ENCODE measurements at regions not wholly inside any gene's neighbourhood (a gene's known extent, or its start where the extent isn't known, plus 50 kb on each side); places are given as distances from the start of the nearest gene placed in this dataset.

GRCh38 chr2:125553768-125554167, 1102.2 kb upstream of the GYPC start:
- H3K36me3 ChIP-seq (replicated peaks in 1 of 2; ENCODE audit: control insufficient read depth in 1 of 2, insufficient read depth in 2 of 2, low read length in 2 of 2) = no peaks in the 10 kb centered on the region
- no peaks in the 10 kb centered on the region for H3K27me3 ChIP-seq (ENCODE audit: control insufficient read depth in 1 of 2, insufficient read depth in 2 of 2, low read length in 2 of 2)
- H3K79me2 ChIP-seq (ENCODE audit: insufficient read depth, low read length) = no peaks in the 10 kb centered on the region
- intact Hi-C loops (cut with micrococcal nuclease; ENCODE audit: unreplicated experiment) = no loop called here
- H3K4me2 ChIP-seq (ENCODE audit: low read depth, low read length) = no peak overlapping the region
- ChIA-PET CTCF (ENCODE audit: low intra/inter-chr PET ratio, low total read pairs) (no interaction called here), POLR2A (no interaction called here)
- no peak for ATAC-seq
- DNase-seq (ENCODE audit: low spot score) = no peak
- H4K20me1 ChIP-seq (ENCODE audit: insufficient read depth, low read length) = no peaks in the 10 kb centered on the region
- in situ Hi-C loops (cut with HindIII; ENCODE audit: extremely low pct_ligation_motif_present, low pct_unique_long_range_greater_than_20kb) = no loop called here
- H3K9ac ChIP-seq (ENCODE audit: insufficient read depth, low read depth, low read length) = no peak overlapping the region
- WGBS (ENCODE audit: low lambda C conversion rate) = 60% methylated on average over 1 of the region's 1 CpG
- H3K4me1 ChIP-seq (ENCODE audit: insufficient read depth, low read length) = no peaks in the 10 kb centered on the region
- H3K27ac ChIP-seq (ENCODE audit: extremely low read length, insufficient read depth, low read length) = no peak overlapping the region
- peaks cover 92% of the 10 kb centered on the region for H3K9me3 ChIP-seq (ENCODE audit: low read length)
- no TSS peak for BruUV-seq (replicated peaks)
- no peak overlapping the region for H3K4me3 ChIP-seq (replicated peaks in 1 of 3; ENCODE audit: insufficient read depth in 1 of 3, low read depth in 2 of 3, low read length in 3 of 3)
- FAIRE-seq = no peak
- no peak overlapping the region for H2AFZ ChIP-seq (ENCODE audit: low read length)
- no peak for TF ChIP-seq RARA (CRISPR knock-in tag; IDR thresholded peaks at IDR 0.05)
- no peak for TF ChIP-seq ZNF710 (CRISPR knock-in tag; IDR thresholded peaks at IDR 0.05; ENCODE audit: borderline replicate concordance)
- no peak for TF ChIP-seq SMYD3 (CRISPR knock-in tag; IDR thresholded peaks at IDR 0.05)
- no peak for TF ChIP-seq ZKSCAN1 (IDR thresholded peaks at IDR 0.05; ENCODE audit: low read length)
- no peak for TF ChIP-seq RNF219 (CRISPR knock-in tag; IDR thresholded peaks at IDR 0.05)
- no peak for TF ChIP-seq POGK (CRISPR knock-in tag; conservative IDR thresholded peaks at IDR 0.05)
- TF ChIP-seq ZNF749 (CRISPR knock-in tag; IDR thresholded peaks at IDR 0.05; ENCODE audit: borderline replicate concordance) = no peak
- TF ChIP-seq POGZ (CRISPR knock-in tag; IDR thresholded peaks at IDR 0.05) = no peak
- no peak for TF ChIP-seq ZNF12 (CRISPR knock-in tag; IDR thresholded peaks at IDR 0.05)
- TF ChIP-seq SUZ12 (IDR thresholded peaks at IDR 0.05; ENCODE audit: low read depth, low read length) = no peak
- no peak for TF ChIP-seq ZBTB8A (CRISPR knock-in tag; IDR thresholded peaks at IDR 0.05; ENCODE audit: borderline replicate concordance, low read depth)
- TF ChIP-seq ZNF784 (CRISPR knock-in tag; IDR thresholded peaks at IDR 0.05; ENCODE audit: borderline replicate concordance) = no peak
- no peak for TF ChIP-seq MYC (CRISPR knock-in tag; IDR thresholded peaks at IDR 0.05; ENCODE audit: borderline replicate concordance)
- no peak for TF ChIP-seq MLLT10 (CRISPR knock-in tag; IDR thresholded peaks at IDR 0.05)
- no peak for TF ChIP-seq USF2 (IDR thresholded peaks at IDR 0.05; ENCODE audit: low read depth, low read length)
- no peak for TF ChIP-seq USF2 (CRISPR knock-in tag; IDR thresholded peaks at IDR 0.05; ENCODE audit: borderline replicate concordance)
- TF ChIP-seq ZNF354B (CRISPR knock-in tag; IDR thresholded peaks at IDR 0.05) = no peak
- TF ChIP-seq SMC3 (IDR thresholded peaks at IDR 0.05; ENCODE audit: low read length) = no peak

Measured in HepG2 (cell line).